NCI-H69 (cell line): ENCODE measurements at regions not wholly inside any gene's neighbourhood (a gene's known extent, or its start where the extent isn't known, plus 50 kb on each side); places are given as distances from the start of the nearest gene placed in this dataset.

Source experiments
- DNase-seq: peaks from one replicate; lab custom pipeline; 2025; lab: John Stamatoyannopoulos, UW

DNA sequence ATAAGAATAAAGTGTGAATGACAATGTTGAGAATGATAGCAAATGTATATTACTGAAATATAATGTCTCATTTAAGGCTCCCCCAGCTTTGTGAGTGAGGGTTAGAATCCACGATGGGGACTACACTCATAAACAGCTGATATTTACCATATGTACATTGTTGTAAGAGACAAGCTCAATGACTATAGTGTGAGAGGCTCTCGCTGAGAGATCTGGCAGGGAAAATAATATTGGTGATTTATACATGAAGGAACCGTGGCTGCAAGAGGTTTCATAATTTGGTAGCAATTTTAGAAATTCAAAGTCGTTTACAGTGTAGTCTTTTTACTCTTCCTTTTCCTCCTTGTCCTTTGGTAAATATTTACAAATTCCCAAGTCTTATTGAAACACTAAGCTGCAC is 342.2 kb upstream of the AKR1E2 start:
- no peak for DNase-seq

DNA sequence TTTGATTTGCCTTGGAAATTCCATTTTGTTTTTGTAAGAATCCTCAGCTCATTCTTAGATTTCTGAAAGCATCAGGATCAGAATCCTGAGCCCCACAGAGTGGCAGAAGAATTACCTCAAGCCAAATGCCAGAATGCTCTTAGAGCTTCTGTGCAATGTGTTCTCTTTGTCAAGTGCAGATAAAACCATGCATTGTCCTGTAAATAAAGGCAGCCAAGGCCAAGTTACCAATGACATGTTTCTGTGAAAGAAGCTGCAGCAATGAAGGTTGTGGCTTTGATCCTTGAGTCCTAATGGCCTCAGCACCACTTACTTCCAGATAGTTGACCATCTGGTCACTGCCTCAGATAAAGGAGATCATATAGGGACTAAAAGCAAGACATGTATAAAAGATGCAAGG is 343.3 kb upstream of the AKR1E2 start:
- DNase-seq = no peak

GRCh38 chr10:4481192-4481591 is 344.8 kb upstream of the AKR1E2 start:
- no peak for DNase-seq

GRCh38 chr10:4479342-4479741 is 346.7 kb upstream of the AKR1E2 start:
- DNase-seq = no peak

DNA sequence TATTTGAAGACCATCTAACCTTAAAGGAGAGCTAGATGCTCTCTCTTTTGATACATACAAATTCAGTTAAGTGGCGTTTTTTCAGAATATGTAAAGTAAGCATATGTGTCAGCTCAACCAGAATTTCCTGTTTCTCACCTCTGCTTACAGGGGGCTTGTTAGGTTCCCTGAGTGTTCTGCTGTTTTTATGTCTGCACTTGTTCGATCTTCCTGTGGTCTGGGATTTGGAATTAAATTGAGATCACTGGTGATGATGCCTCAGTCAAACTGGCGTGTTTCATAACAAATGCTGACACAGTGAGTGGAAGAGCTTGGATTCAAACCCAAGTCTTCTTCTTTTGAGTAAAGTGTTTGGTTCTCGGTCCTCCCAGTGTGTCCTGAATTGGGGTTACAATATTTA is 348.3 kb upstream of the AKR1E2 start:
- no peak for DNase-seq

DNA sequence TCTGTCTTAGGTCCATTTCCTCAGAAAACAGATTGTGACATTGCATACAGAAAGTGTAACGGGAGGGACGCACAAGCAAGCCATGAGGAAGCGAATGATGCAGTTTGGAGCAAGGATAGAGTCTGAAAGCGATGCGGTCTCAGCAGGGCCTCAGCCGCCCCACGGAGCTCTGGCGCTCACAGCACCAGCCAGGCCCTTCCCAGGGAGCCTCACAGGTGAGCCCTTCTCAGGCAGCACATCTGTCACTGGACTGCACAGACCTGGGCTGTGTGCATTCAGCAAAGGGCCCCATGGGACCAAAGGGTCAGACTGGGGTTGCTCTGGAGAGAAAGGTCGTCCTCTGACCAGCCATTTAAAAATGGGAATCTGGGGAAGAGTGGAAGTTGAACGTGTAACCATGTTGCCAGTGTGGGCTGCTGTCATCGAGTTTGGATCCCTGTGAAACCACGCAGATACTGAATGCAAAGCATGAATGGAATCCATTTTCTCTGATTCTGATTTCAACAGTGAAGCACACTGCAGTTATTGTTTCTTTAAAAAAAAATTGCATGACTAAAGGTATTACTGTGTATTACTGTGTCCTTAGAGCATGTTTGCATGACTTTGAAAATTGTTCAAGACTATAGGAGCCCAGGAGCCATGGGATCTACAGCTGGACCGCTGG is 350.0 kb upstream of the AKR1E2 start:
- DNase-seq = no peak

- DNase-seq = no peak
Observed at GRCh38 chr10:4474829-4475228, 351.2 kb upstream of the AKR1E2 start.

- DNase-seq = no peak
Observed at GRCh38 chr10:4473977-4474376, 352.0 kb upstream of the AKR1E2 start.

GRCh38 chr10:4472190-4472904 is 353.7 kb upstream of the AKR1E2 start:
- no peak for DNase-seq

DNA sequence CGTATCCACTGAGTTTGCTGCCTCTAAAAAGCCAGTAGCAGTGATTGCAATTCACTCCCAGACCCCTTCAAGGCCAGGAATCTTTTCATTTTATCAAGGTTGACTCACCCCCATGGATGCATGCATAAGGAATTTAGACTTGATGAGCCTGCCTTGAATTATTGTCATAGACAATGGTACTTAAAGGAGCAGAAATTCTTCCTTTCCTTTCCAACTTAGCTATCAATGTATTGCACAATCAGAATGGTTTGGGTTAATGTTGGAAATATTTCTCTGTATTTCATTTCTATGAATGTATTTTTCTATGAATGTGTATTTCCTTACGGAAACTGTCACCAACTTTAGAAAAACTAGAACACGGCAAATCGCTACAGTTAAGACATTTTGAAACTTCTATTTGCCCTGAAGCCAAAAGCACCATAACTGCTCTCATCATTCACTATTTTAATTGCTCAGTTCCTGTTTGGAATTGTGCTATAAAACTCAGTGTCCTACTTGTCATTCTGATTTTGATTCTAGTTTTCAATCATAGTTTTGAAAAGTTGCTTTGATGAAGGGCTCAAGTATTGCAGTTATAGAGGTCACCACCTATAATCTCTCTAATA is 355.7 kb upstream of the AKR1E2 start:
- no peak for DNase-seq

DNA sequence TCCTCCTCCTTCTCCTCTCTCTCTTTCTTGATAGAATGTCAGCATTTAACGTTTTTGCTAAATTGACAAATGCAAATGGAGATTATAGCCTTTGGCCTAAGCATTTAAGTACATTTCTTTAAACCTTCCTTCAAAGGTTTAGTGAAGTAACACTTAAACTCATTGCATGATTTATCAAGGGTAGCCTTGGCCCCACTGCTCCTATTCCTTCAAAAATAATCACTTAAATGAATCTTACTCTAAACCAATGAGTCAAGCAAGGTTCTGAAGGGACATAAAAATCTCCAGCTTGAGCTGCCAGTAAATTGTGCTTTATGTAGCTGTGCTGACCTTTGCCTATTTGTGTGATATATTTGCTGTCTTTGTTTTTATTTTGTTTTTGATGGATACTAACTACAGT is 358.5 kb upstream of the AKR1E2 start:
- DNase-seq = no peak

DNA sequence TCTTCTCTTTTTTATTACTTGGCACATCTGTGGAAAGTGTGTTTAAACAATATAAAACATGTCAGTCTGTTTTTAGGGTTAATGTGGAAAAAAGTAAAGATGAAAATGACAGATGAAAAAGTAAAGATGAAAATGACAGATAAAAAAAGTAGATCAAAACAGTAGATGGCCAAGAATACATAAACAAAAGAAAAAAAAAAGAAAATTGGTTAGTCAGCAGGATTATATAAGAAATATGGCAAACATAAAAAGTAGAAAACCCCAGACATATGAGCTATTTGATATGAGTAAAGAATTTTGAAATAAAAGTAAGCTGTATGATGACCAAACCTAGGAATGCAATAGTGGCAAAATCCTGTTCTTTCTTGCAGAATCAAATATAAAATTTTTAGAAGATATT is 365.7 kb upstream of the AKR1E2 start:
- no peak for DNase-seq

- no peak for DNase-seq
Observed at GRCh38 chr10:4459531-4459930, 366.5 kb upstream of the AKR1E2 start.

DNA sequence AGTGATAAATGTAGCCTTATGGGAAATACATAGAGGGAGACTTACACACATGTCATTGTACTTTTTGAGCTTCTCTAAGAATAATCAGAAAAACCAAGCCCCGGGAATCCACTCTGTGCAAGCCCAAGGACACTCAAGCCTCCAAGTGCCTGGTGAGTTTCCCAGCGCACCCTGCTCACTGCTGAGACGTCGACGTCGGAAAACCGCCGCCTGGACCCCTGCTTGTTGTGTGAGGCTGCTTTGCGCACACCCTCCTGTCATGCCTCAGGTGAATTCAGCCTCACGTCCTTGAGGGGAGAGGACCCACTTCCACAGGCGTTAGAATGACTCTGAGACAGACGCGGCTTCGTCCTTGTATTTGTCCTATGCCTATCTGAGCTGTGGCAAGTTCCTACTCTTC is 368.4 kb upstream of the AKR1E2 start:
- DNase-seq = no peak

- no peak for DNase-seq
Observed at GRCh38 chr10:4456776-4457175, 369.2 kb upstream of the AKR1E2 start.

DNA sequence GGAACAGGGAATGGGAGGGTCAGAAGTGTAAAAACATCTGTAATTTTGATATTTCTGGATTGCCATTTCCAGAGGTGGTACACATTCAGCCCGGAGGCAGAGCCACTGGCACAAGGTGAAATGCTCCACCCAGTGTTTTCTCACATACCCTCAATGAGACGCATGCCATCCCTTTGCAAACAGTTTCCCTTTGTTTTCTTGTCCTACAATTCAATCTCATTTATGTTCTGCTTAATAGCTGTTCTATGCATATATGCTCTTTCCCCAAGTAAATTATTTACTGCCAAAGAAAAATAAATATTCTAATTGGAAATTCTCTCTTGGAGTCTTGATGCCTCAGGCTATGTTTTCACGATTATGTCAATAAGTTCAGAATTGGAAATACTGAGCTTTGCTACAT is 369.7 kb upstream of the AKR1E2 start:
- DNase-seq = peak; percentile 26

DNA sequence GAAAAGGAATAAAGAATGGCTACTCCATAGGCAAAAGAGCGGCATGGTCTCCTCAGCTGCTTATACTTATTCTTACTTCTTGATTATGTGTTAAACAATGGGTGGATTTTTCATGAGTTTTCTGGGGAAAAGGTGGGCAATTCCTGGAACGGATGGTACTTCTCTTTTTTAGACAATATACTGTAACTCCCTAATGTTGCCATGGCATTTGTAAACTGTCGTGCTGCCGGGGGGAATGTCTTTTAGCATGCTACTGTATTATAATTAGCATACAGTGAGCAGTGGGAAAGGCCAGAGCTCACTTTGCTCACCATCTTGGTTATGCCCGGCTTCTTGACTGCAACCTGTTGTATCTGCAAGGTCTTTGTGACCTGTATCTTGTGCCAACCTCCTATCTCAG is 372.1 kb upstream of the AKR1E2 start:
- no peak for DNase-seq

GRCh38 chr10:4453276-4453675 is 372.7 kb upstream of the AKR1E2 start:
- no peak for DNase-seq

DNA sequence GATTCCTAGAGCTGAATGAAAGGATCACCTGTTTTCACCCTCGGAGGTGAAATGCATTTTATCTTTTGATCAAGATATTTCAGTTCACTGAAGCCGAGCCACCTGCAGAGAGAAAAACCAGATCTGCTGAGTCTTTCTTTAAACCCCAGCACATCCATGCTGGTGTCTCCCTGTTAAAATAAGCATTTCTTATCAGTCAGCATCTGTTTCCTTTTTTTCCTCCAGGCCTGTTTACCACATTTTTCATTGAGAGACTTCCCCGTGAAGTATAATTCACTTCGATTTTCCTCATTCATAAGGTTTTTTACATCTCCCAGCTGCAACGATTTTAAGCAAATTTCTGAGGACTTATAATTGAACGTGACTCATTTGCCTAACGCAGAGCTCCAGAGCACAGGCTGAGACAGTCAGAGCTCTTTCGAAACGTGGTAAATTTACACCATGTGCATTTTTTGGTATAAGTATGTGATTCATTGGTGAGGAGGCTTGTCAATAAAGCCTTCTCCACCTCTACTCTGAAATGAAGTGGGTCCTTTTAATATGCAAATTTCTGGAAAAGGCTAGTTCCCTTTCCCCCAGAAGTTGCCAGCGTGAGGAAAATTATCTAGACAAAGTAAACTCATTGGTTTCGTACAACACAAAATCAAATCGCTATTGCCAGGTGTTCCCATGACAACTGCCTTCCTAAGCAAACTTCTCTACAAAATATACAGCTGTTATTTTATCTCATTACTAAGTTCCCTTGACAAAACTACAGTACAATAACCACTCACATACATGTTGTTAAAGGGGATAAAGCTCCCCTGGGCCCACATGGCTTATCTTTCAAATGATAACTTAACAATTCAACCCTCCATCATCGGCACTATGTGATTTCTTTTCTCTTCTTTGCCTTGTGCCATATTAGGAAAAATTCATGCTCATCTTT is 374.8 kb upstream of the AKR1E2 start:
- no peak for DNase-seq

DNA sequence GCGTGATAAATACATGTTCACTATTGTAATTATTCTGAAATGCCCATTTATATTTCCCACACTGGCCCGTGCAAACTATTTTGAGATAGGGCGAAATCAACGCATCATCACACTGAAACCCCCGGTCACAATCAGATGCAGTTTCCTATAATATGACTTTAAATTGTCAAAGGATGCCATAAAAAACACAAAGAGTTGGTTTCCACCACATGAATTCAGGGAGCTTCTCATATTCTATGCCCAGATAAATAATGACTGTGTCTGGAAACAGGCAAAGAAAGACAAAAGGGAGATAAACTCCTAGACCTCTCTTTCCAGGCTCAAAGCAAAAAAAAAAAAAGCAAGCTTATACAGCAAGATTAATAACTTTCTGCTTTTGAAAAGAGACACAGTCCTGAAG is 375.8 kb upstream of the AKR1E2 start:
- no peak for DNase-seq

DNA sequence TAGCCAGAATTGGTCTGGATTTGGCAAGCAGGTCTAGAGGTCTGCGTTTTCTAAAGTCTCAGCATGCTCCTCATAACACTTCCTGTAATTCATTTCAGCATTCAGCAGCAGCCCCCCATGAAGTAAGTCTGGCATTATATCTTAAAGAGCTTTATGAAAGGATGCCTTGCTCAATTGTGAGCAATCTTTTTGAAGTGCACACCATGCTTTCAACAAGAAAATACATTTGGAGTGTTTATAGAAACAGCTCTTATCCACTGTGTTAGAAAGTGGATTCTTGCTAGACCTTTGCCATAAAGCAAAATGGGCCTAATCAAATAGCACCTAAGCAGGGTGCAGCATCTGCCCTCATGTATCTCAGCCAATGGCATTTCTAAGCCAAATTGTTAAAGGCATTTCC is 378.0 kb upstream of the AKR1E2 start:
- DNase-seq = no peak

GRCh38 chr10:4443419-4443818 is 382.6 kb upstream of the AKR1E2 start:
- DNase-seq = no peak

GRCh38 chr10:4442296-4442695 is 383.7 kb upstream of the AKR1E2 start:
- no peak for DNase-seq
